ENCODE measurements at regions not wholly inside any gene's neighbourhood (a gene's known extent, or its start where the extent isn't known, plus 50 kb on each side); places are given as distances from the start of the nearest gene placed in this dataset.

DNA sequence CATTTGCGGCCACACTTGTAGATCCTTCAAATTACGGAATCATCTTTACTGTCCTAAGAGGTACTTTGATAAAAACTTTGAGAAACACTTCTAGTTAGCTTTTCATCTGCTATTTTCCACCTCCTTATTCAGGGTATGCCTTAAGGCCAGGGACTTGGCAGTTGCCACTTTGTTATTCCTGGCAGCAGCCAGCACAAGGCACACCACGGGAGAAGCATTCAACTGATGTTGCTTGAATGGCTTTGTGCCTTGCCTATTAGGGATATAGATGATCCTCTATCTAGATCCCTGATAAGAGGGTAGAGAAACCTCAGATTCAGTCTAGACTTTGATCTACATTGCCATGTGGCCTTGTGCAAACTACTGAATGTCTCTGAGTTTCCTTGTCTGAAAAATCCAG is 70.3 kb upstream of the EPHA4 start:
- TF ChIP-seq, protein P1, sequence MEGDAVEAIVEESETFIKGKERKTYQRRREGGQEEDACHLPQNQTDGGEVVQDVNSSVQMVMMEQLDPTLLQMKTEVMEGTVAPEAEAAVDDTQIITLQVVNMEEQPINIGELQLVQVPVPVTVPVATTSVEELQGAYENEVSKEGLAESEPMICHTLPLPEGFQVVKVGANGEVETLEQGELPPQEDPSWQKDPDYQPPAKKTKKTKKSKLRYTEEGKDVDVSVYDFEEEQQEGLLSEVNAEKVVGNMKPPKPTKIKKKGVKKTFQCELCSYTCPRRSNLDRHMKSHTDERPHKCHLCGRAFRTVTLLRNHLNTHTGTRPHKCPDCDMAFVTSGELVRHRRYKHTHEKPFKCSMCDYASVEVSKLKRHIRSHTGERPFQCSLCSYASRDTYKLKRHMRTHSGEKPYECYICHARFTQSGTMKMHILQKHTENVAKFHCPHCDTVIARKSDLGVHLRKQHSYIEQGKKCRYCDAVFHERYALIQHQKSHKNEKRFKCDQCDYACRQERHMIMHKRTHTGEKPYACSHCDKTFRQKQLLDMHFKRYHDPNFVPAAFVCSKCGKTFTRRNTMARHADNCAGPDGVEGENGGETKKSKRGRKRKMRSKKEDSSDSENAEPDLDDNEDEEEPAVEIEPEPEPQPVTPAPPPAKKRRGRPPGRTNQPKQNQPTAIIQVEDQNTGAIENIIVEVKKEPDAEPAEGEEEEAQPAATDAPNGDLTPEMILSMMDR (conservative IDR thresholded peaks at IDR 0.05) = no peak
- TF ChIP-seq EZH2 (IDR thresholded peaks at IDR 0.05; ENCODE audit: low read depth) = no peak

Data from PC-9 (cell line).